ENCODE measurements at regions not wholly inside any gene's neighbourhood (a gene's known extent, or its start where the extent isn't known, plus 50 kb on each side); places are given as distances from the start of the nearest gene placed in this dataset.

DNA sequence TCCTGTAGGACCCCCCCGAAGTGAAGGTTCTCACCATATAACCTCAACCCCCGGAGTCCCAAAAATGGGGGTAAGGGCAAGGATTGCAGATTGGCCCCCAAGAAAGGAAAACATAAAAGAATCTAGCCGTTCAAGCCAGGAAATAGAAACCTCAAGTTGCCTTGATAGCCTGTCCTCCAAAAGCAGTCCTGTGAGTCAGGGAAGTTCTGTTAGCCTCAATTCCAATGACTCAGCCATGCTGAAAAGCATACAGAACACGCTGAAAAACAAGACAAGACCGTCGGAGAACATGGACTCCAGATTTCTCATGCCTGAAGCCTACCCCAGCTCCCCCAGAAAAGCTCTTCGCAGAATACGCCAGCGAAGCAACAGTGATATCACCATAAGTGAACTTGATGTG is 344.2 kb upstream of the RGS6 start:
- TF ChIP-seq, protein P1, sequence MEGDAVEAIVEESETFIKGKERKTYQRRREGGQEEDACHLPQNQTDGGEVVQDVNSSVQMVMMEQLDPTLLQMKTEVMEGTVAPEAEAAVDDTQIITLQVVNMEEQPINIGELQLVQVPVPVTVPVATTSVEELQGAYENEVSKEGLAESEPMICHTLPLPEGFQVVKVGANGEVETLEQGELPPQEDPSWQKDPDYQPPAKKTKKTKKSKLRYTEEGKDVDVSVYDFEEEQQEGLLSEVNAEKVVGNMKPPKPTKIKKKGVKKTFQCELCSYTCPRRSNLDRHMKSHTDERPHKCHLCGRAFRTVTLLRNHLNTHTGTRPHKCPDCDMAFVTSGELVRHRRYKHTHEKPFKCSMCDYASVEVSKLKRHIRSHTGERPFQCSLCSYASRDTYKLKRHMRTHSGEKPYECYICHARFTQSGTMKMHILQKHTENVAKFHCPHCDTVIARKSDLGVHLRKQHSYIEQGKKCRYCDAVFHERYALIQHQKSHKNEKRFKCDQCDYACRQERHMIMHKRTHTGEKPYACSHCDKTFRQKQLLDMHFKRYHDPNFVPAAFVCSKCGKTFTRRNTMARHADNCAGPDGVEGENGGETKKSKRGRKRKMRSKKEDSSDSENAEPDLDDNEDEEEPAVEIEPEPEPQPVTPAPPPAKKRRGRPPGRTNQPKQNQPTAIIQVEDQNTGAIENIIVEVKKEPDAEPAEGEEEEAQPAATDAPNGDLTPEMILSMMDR (conservative IDR thresholded peaks at IDR 0.05; ENCODE audit: low read length): no peak
- peak; percentile 65 for DNase-seq (ENCODE audit: low read depth)
- H3K4me3 ChIP-seq (ENCODE audit: low read length): no peak overlapping the region

DNA sequence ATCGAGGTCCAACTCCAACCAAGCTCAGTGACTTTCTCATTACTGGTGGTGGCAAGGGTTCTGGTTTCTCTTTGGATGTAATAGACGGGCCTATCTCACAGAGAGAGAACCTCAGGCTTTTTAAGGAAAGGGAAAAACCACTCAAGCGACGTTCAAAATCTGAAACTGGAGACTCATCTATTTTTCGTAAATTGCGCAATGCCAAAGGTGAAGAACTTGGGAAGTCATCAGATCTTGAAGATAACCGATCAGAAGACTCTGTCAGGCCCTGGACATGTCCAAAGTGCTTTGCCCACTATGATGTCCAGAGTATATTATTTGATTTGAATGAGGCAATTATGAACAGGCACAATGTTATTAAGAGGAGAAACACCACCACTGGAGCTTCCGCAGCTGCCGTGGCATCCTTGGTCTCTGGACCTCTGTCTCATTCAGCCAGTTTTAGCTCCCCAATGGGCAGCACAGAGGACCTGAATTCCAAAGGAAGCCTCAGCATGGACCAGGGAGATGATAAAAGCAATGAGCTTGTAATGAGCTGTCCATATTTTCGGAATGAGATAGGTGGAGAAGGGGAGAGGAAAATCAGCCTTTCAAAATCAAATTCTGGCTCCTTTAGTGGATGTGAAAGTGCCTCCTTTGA is 343.5 kb upstream of the RGS6 start:
- DNase-seq (ENCODE audit: low read depth): no peak
- TF ChIP-seq, protein P1 (conservative IDR thresholded peaks at IDR 0.05; ENCODE audit: low read length): no peak
- H3K4me3 ChIP-seq (ENCODE audit: low read length): no peak overlapping the region

DNA sequence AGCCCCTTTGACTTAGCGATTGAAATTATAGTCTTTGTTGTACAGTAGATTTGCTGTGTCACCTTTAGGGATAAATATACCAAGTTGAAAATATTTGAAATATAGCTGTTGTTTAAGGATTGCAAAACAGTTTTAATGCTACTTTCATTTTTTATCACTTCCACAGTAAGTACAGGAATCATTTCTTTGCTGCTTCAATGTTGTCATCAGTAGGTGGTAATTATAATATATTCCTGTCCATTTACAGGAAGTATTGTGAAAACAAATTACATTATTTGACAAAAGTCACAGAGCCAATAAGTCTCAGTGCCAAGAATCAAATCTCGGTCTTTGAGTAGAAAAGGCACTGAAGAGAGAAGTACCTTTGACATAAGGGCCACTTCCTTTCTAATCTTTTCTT is 342.6 kb upstream of the RGS6 start:
- DNase-seq (ENCODE audit: low read depth): no peak
- H3K4me3 ChIP-seq (ENCODE audit: low read length): peak overlapping the region; percentile 4
- TF ChIP-seq, protein P1 (conservative IDR thresholded peaks at IDR 0.05; ENCODE audit: low read length): no peak

DNA sequence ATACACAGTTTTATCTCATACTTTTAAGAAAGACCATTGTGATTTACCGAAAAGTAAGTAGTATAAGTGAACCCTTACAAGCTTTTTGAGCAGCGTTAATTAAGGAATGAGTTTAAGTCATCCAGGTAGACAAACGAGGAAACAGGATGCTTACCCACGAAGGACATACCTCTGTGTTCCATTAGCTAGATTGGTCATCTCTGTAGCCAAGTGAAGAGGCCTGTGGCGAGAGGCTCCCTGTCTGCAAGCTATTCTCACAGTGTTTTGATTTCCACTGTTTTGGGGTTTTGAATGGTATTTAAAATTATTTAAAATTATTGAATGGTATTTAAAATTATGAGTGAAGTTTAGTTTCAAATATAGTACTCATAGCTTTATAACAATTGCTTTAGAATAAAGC is 342.1 kb upstream of the RGS6 start:
- TF ChIP-seq, protein P1 (conservative IDR thresholded peaks at IDR 0.05; ENCODE audit: low read length): no peak
- H3K4me3 ChIP-seq (ENCODE audit: low read length): no peak overlapping the region
- DNase-seq (ENCODE audit: low read depth): no peak

DNA sequence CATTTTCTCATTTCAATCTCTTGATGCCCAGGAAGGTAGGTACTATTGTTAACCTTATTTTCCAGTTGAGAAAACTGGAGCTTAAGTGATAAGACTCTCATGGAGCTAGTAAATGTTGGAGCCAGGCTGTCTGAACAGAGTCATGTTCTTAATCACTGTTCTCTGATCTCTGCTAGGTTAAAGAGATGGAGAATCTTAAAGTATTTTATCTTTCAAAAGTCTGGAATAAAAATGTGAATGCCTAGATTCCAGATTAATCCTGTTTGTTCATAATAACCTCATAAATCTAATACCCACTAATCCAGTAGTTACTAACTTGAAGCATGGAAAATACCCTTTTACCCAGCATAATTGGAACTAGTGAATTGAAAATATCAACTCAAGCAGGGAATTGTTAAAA is 341.0 kb upstream of the RGS6 start:
- TF ChIP-seq, protein P1 (conservative IDR thresholded peaks at IDR 0.05; ENCODE audit: low read length): no peak
- no peak for DNase-seq (ENCODE audit: low read depth)

DNA sequence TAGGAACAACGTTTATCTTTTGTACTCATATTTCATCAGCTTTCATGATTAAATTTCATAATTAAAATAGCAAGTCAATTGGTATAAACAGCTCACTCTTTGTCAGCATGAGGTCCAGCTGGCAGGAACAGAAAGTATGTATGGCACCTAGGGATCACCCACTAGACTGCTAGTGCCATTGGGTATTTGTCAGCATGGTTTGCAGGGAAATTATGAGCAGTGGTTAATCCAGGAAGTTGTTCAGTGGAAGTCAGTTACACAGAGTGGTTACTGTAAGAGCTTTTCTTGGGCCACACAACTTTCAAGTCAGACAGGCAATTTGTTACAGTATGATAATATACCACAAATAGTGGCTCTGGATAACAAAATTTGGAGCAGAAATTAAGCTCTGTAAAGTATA is 340.3 kb upstream of the RGS6 start:
- peak; percentile 87 for DNase-seq (ENCODE audit: low read depth)

More for the DNA sequence above, 341.0 kb upstream of the RGS6 start:
- H3K4me3 ChIP-seq (ENCODE audit: low read length): no peak overlapping the region

DNA sequence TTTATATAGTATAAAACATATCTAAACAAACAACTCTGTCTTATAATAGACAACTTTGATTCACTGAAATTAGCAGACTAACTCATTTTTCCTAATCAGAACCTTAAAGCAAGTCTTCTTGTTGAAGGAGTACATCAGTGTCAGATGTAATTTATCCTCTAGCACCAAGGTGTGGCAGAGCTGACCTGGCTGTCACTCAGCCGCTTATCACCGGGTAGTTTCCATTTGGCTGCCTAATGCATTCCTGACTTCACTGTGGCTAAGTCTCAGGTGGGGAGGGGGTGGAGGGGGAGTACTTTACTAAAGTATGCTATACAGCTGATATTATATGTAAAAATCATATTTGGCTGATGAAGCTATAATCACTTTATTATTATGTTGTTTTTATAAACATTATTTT is 339.9 kb upstream of the RGS6 start:
- DNase-seq (ENCODE audit: low read depth): no peak
- TF ChIP-seq, protein P1 (conservative IDR thresholded peaks at IDR 0.05; ENCODE audit: low read length): no peak
- no peak overlapping the region for H3K4me3 ChIP-seq (ENCODE audit: low read length)

More for the DNA sequence above, 340.3 kb upstream of the RGS6 start:
- H3K4me3 ChIP-seq (ENCODE audit: low read length): no peak overlapping the region
- TF ChIP-seq, protein P1 (conservative IDR thresholded peaks at IDR 0.05; ENCODE audit: low read length): no peak
